GM19240 (cell line): ENCODE measurements at regions not wholly inside any gene's neighbourhood (a gene's known extent, or its start where the extent isn't known, plus 50 kb on each side); places are given as distances from the start of the nearest gene placed in this dataset.
"Not testable (repeated sequence)": the region's sequence is repeated elsewhere in the genome, so short reads cannot be mapped to it uniquely, and the experiment has no call there.

ENCODE experiments used
- DNase-seq: peaks from one replicate; pipeline ENCODE4 v3.0.0; 2011; ENCODE audit warnings: low spot score; ENCODE audit not compliant: insufficient read length

- DNase-seq: not testable (repeated sequence)
Measured at GRCh38 chr9:41839786-41840185, 289.4 kb downstream of the CNTNAP3B start.

GRCh38 chr9:41838953-41839352, 290.3 kb downstream of the CNTNAP3B start:
- not testable (repeated sequence) for DNase-seq

- DNase-seq: not testable (repeated sequence)
Measured at GRCh38 chr9:41838562-41838851, 290.7 kb downstream of the CNTNAP3B start.

DNA sequence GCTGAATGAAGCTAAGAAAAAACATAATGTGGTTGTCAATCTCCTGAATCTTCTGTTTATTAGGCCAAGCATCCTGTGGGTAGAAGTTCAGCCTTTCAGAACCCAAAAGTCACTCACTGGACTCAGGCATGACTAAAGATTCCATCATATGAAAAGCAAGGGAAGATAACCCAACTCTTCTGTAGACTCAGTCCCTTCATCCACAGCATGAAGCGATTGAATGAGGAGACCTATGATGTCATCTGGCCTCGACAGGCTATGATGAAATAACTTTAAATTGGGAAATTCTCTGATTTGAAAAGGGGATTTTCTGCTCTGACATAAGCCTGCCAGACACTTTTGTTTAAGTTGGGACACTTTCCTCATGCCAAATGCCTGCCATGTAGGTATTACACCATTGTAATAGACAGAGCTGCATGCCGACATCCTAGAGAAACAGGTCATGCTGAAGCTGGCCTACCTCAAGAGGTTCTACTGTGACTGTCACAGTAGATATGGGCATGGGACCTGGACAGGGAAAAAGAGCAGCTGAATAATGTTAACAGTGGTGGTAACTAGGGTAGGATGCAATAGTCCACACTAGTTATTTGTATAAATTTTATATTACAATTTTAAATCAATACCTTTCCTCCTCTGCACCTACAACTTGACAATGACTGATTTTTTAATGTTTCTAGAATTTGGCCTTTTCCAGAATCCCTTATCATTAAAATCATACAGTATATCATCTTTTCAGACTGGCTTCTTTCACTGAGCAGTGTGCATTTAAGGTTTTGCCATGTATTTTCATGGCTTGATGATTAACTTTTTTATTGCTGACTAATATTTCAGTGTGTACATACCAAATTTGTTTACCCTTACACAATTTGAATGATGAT, 291.3 kb downstream of the CNTNAP3B start:
- not testable (repeated sequence) for DNase-seq

DNA sequence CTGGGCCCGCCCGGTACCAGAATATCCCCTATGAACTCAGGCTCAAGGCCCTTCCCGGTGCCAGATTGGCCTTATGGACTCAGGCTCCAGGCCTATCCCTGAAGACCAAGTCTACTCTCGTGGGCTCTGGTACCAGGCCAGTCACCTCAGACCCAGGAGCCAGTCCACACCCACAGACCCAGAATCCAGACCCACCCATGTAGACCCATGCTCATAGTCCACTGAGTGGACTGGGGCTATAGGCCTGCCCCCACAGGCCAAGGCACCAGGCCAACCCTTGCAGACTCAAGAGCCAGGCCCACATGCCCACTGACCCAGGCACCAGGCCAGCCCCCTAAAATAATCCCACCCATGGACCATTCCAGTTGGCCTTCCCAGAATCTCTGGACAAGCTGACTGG, 296.1 kb downstream of the CNTNAP3B start:
- DNase-seq: not testable (repeated sequence)

- DNase-seq: not testable (repeated sequence)
Measured at GRCh38 chr9:41824723-41825122, 304.5 kb downstream of the CNTNAP3B start.

DNA sequence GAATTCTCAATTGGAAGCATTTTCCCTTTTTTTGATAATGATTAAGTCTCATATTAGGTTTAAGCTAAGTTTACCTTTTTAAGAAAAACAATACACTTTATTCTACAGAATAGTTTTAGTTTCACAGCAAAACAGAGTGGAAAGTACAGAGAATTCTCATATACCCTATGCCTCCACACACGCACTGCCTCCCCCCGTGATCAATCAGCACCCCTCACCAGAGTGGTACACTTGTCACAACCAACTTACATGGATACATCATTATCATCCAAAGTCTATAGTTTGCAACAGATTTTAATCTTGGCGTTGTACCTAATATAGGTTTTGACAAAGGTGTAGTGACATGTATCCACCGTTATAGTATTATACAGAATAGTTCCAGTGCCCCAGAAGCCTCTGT, 326.5 kb downstream of the CNTNAP3B start:
- not testable (repeated sequence) for DNase-seq

DNA sequence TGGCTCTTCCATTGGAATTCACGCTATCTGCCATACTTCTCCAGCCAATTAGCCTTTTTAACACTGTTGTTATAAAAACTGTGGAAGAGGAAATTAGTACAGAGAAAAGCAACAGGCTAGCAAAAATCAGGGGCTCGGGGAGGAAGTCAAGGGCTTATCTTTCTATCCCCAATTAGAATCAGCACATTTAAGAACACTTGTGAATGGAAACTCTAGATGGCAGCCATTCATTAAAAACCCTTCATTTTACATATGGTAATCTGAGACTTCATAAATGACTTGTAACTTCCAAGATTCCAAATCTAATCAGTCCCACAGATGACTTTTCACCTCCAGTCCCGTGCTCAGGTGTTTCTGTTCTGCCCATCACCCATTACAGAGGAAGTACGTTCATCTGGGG, 330.5 kb downstream of the CNTNAP3B start:
- DNase-seq: not testable (repeated sequence)

GRCh38 chr9:41790719-41791363, 338.4 kb downstream of the CNTNAP3B start:
- DNase-seq: not testable (repeated sequence)

- DNase-seq: not testable (repeated sequence)
Measured at GRCh38 chr9:41790007-41790406, 339.2 kb downstream of the CNTNAP3B start.

DNA sequence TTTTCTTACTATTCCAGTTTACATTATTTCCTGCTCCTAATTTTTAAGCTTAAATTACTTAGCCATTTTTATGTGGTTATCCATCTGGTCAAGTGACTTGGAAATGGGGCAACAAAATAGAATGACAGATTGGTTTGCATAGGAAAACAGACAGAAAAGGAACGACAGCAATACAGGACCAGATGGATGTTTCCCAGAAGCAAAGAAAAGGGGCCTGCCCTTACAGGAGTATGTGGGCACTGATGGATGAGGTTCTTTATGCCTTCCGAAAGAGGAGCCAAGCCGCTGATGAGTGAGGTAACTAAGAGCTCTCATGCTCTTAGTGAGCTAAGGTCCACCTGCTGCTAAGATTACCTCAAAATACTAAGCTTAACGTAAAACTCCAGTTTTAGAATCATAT, 339.8 kb downstream of the CNTNAP3B start:
- not testable (repeated sequence) for DNase-seq

DNA sequence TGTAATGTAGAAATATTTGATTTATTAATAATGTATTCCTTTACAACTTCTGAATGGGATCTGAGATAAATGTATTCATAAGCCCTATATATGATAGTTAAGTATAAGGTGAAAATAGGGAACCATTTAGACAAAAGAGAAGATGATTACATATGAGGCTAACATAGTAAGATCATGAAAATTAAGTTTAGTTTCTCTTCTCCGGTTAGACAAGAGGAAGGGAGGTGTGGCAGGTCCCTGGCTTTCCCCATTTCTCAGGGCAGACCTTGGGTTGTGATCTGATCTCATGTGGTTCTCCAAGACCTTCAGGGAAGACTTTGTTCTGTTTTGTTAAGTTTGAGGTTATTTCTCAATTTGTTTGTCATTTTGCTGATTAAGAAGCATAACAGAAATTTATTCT, 341.3 kb downstream of the CNTNAP3B start:
- DNase-seq: not testable (repeated sequence)

DNA sequence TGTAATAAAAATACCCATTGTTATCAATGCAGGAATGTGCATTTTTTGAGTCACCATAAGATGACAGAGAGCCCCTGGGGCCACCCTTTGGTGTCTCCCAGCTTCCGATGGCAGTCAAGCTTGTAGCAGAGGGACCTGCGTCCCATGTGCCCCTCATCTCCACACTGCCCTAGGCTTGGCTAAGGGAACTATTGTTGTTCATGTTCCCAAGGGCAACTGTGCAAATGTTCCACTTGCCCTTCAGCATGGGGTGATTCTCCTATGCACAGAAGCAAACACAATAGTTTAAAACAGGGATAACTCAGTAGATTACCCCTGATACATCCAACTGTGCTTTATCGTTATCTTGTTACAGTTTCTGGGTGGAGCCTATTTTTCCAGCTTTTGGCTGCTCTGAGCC, 342.0 kb downstream of the CNTNAP3B start:
- DNase-seq: not testable (repeated sequence)

DNA sequence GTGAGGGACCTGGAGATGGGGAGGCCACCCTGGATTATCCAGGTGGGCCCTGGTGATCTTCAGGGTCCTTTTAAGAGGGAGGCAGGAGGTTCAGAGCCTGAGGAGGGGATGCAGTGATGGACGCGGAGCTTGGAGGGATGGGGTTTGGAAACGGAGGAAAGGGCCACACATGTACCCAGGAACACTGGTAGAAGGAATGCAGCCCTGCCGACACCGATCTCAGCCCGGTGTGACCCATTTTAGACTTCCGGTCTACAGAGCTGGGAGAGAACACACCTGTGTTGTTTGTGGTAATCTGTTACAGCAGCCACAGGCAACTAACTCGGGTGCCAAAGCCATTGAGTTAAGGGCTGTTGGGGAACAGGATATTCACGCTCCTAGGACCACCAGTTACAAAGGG, 345.2 kb downstream of the CNTNAP3B start:
- not testable (repeated sequence) for DNase-seq

DNA sequence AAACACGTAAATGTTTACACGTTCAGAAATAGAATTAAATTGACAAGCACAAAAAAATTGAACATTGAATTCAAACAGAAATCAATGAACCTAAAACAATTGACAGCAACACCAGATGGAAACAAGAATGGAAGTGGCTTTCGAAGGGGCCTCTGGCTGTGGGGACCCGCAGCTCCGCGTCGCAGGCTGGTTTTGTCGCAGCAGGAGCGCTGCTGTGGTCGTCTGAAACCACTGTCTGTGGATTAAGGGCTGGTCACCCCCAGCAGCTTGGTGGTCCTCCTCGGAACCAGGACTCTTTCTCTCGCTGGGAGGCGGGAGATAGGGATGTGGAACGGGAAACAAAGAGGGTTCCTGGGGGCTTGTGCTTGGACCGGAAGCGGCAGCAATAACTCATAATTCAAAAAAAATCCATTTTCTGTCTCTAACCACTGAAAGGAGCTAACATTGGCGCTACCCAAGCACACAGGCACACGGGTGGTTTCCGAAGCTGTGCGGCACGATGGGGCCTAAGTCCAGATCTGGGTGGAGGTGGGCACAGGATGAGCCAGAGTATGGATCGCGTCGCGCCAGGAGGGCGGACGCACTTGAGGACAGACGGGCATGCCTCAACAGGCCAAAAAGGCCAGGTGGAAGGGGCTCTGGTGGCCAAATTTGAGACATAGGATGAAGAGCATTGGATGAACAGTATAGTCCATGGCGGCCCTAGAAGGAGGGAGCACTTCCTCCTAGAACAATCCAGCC, 346.0 kb downstream of the CNTNAP3B start:
- DNase-seq: not testable (repeated sequence)

DNA sequence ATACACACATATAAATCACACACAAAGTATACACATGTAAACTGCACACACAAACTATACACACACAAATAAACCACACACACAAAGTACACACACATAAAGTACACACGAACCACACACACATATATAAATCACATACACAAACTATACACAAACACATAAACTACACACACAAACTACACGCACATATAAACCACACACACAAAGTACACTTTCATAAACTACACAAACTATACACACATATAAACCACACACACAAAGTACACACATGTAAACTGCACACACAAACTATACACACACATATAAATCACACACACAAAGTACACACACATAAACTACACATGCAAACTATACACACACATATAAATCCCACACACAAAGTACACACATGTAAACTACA, 347.3 kb downstream of the CNTNAP3B start:
- DNase-seq: not testable (repeated sequence)

GRCh38 chr9:41779897-41780406, 349.3 kb downstream of the CNTNAP3B start:
- not testable (repeated sequence) for DNase-seq

GRCh38 chr9:41779192-41779591, 350.0 kb downstream of the CNTNAP3B start:
- not testable (repeated sequence) for DNase-seq

GRCh38 chr9:41778535-41779071, 350.6 kb downstream of the CNTNAP3B start:
- not testable (repeated sequence) for DNase-seq

DNA sequence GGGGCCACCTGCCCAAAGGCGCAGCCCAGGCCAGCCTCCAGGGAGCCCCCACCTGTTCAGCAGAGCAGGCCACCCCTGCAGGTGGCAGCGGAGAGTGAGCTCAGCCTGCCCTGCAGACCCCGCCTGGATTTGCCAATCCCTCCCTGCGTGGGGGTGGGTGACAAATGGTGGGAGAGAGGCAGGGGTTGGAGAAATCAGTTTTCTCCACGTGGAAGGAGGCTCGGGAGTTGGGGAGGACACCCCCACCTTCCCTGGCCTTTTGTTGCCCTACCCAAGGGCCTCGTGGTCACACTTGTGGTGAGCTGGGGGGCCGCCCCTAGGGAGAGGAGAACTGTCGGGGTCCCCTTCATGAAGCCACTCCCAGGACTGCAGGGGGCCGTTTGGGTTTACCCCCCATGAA, 351.7 kb downstream of the CNTNAP3B start:
- not testable (repeated sequence) for DNase-seq

DNA sequence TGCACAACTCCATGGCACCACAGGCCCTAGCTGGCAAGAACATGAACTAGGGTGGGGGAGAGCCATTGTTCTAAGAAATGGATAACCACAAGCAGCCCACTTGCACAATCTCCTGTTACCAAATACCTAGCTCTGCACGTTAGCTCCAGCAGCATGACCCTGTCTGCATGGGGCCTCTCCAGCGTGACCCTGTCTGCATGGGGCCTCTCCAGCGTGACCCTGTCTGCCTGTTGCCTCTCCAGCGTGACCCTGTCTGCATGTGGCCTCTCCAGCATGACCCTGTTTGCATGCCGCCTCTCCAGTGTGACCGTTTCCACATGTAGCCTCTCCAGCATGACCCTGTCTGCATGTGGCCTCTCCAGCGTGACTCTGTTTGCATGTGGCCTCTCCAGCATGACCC, 356.7 kb downstream of the CNTNAP3B start:
- DNase-seq: not testable (repeated sequence)
